ENCODE measurements at regions not wholly inside any gene's neighbourhood (a gene's known extent, or its start where the extent isn't known, plus 50 kb on each side); places are given as distances from the start of the nearest gene placed in this dataset.

- H3K9ac ChIP-seq (ENCODE audit: extremely low read depth, low read length, poor library complexity, severe bottlenecking), result no peak overlapping the region
- peaks cover 3% of the 10 kb centered on the region for H3K4me1 ChIP-seq (ENCODE audit: control insufficient read depth, insufficient read depth, low read length)
- H3K36me3 Mint-ChIP-seq (ENCODE audit: low read depth), result no peaks in the 10 kb centered on the region
Observed at GRCh38 chr6:148138573-148138972, 204.1 kb upstream of the SASH1 start.

DNA sequence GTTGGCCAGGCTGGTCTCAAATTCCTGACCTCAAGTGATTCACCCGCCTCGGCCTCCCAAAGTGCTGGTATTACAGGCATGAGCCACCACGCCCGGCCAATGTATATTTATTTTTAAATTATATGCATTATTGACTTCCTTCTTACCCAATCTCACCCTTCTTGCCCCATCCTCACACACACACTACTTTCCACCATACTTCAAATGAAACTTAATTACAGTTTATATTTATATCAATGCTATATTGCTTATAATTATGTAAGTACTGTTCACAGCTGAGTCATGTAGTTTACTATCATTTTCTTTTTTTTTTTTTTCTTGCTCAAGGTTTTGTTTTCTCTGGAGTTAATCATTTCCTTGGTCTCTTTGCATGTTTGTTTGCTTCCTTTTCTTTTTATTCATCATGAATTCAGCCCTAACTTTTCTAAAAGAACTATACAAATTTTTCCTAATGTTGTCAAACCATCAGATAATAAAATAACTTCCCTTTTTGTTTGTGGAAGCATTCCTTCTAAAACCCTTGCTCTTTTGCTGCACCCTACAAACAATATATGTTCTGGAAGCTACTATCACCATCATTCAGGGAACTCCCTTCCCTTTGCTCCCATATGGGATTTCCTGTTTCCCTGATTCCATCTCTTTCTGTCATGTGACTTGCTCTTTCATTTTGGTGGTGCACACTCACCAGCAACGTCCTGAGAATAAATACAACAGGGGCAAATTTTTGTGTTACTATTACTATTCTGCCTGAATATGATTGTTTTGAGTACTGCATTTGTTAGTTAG is 201.7 kb upstream of the SASH1 start:
- Histone ChIP-seq H3K9me3 (ENCODE audit: control insufficient read depth, low read length) (peaks cover 24% of the 10 kb centered on the region), H3K27me3 (ENCODE audit: control insufficient read depth, insufficient read depth, low read length, poor library complexity, severe bottlenecking) (no peaks in the 10 kb centered on the region), H3K4me3 (ENCODE audit: low read length) (no peak overlapping the region), H3K27ac (ENCODE audit: low read depth, low read length) (no peak overlapping the region), H3K36me3 (ENCODE audit: control insufficient read depth, insufficient read depth, low read length) (no peaks in the 10 kb centered on the region), H3K4me1 (ENCODE audit: control insufficient read depth, insufficient read depth, low read length) (peaks cover 3% of the 10 kb centered on the region), H3K9ac (ENCODE audit: extremely low read depth, low read length, poor library complexity, severe bottlenecking) (no peak overlapping the region)
- H3K27me3 Mint-ChIP-seq (ENCODE audit: insufficient read depth), result no peaks in the 10 kb centered on the region
- no peak overlapping the region for H3K4me3 Mint-ChIP-seq
- no peak overlapping the region for H3K27ac Mint-ChIP-seq
- TF ChIP-seq, protein P1, sequence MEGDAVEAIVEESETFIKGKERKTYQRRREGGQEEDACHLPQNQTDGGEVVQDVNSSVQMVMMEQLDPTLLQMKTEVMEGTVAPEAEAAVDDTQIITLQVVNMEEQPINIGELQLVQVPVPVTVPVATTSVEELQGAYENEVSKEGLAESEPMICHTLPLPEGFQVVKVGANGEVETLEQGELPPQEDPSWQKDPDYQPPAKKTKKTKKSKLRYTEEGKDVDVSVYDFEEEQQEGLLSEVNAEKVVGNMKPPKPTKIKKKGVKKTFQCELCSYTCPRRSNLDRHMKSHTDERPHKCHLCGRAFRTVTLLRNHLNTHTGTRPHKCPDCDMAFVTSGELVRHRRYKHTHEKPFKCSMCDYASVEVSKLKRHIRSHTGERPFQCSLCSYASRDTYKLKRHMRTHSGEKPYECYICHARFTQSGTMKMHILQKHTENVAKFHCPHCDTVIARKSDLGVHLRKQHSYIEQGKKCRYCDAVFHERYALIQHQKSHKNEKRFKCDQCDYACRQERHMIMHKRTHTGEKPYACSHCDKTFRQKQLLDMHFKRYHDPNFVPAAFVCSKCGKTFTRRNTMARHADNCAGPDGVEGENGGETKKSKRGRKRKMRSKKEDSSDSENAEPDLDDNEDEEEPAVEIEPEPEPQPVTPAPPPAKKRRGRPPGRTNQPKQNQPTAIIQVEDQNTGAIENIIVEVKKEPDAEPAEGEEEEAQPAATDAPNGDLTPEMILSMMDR (conservative IDR thresholded peaks at IDR 0.05), result no peak
- peaks cover 17% of the 10 kb centered on the region for H3K4me1 Mint-ChIP-seq
- DNase-seq, result no peak
- H3K9me3 Mint-ChIP-seq, result peaks cover 19% of the 10 kb centered on the region
- no peaks in the 10 kb centered on the region for H3K36me3 Mint-ChIP-seq (ENCODE audit: low read depth)
- WGBS, 2 experiments (ENCODE audit: insufficient coverage in 1 of 2, insufficient read length in 1 of 2), result 92% methylated on average over 5 of the region's 5 CpGs; no CpG with 5 or more reads in 1 of the 2 experiments

More at GRCh38 chr6:148138573-148138972, 204.1 kb upstream of the SASH1 start:
- H3K27ac Mint-ChIP-seq, result no peak overlapping the region
- TF ChIP-seq, protein P1 (conservative IDR thresholded peaks at IDR 0.05), result no peak
- Histone ChIP-seq H3K27ac (ENCODE audit: low read depth, low read length) (no peak overlapping the region), H3K27me3 (ENCODE audit: control insufficient read depth, insufficient read depth, low read length, poor library complexity, severe bottlenecking) (no peaks in the 10 kb centered on the region), H3K36me3 (ENCODE audit: control insufficient read depth, insufficient read depth, low read length) (no peaks in the 10 kb centered on the region), H3K9me3 (ENCODE audit: control insufficient read depth, low read length) (peaks cover 24% of the 10 kb centered on the region), H3K4me3 (ENCODE audit: low read length) (no peak overlapping the region)
- no peak for DNase-seq
- peaks cover 12% of the 10 kb centered on the region for H3K4me1 Mint-ChIP-seq
- WGBS, 2 experiments (ENCODE audit: insufficient coverage in 1 of 2, insufficient read length in 1 of 2), result 95 to 100% methylated on average over 1 of the region's 1 CpG
- peaks cover 19% of the 10 kb centered on the region for H3K9me3 Mint-ChIP-seq
- no peak overlapping the region for H3K4me3 Mint-ChIP-seq
- no peaks in the 10 kb centered on the region for H3K27me3 Mint-ChIP-seq (ENCODE audit: insufficient read depth)

- no peak overlapping the region for H3K27ac Mint-ChIP-seq
- H3K27me3 Mint-ChIP-seq (ENCODE audit: insufficient read depth), result no peaks in the 10 kb centered on the region
- H3K4me3 Mint-ChIP-seq, result no peak overlapping the region
- TF ChIP-seq, protein P1 (conservative IDR thresholded peaks at IDR 0.05), result no peak
- peak overlapping the region; percentile 2 for H3K4me3 ChIP-seq (ENCODE audit: low read length)
- 77 to 81% methylated on average over 2 of the region's 2 CpGs for WGBS, 2 experiments (ENCODE audit: insufficient coverage in 1 of 2, insufficient read length in 1 of 2)
- no peaks in the 10 kb centered on the region for H3K36me3 ChIP-seq (ENCODE audit: control insufficient read depth, insufficient read depth, low read length)
- H3K4me1 Mint-ChIP-seq, result peaks cover 17% of the 10 kb centered on the region
- peaks cover 10% of the 10 kb centered on the region for H3K9me3 Mint-ChIP-seq
- H3K9ac ChIP-seq (ENCODE audit: extremely low read depth, low read length, poor library complexity, severe bottlenecking), result no peak overlapping the region
- peaks cover 10% of the 10 kb centered on the region for H3K9me3 ChIP-seq (ENCODE audit: control insufficient read depth, low read length)
- H3K27me3 ChIP-seq (ENCODE audit: control insufficient read depth, insufficient read depth, low read length, poor library complexity, severe bottlenecking), result no peaks in the 10 kb centered on the region
- DNase-seq, result peak; percentile 74
- H3K36me3 Mint-ChIP-seq (ENCODE audit: low read depth), result no peaks in the 10 kb centered on the region
- peaks cover 3% of the 10 kb centered on the region for H3K4me1 ChIP-seq (ENCODE audit: control insufficient read depth, insufficient read depth, low read length)
- no peak overlapping the region for H3K27ac ChIP-seq (ENCODE audit: low read depth, low read length)
Observed at GRCh38 chr6:148142821-148143220, 199.8 kb upstream of the SASH1 start.

Measured in endodermal cell (in vitro differentiated cells).